IPS-NIHi7 (cell line): ENCODE measurements at regions not wholly inside any gene's neighbourhood (a gene's known extent, or its start where the extent isn't known, plus 50 kb on each side); places are given as distances from the start of the nearest gene placed in this dataset.

Experiments
- DNase-seq: peaks from one replicate; pipeline ENCODE4 v3.0.0; 2012; ENCODE audit warnings: mixed read lengths; ENCODE audit errors: extremely low spot score

GRCh38 chr2:216320852-216321251, 51.4 kb downstream of the MARCHF4 start:
- no peak for DNase-seq

GRCh38 chr2:216319771-216320170, 52.5 kb downstream of the MARCHF4 start:
- DNase-seq: peak; percentile 61

GRCh38 chr2:216318521-216318874, 53.8 kb downstream of the MARCHF4 start:
- peak; percentile 24 for DNase-seq

GRCh38 chr2:216317831-216318520, 54.3 kb downstream of the MARCHF4 start:
- no peak for DNase-seq

GRCh38 chr2:216316743-216317142, 55.5 kb downstream of the MARCHF4 start:
- peak; percentile 40 for DNase-seq

- DNase-seq: peak; percentile 48
Observed at GRCh38 chr2:216315802-216316603, 56.3 kb downstream of the MARCHF4 start.

GRCh38 chr2:216312441-216312840, 59.8 kb downstream of the MARCHF4 start:
- no peak for DNase-seq

GRCh38 chr2:216308576-216308975, 63.7 kb downstream of the MARCHF4 start:
- no peak for DNase-seq

GRCh38 chr2:216307496-216307895, 64.8 kb downstream of the MARCHF4 start:
- DNase-seq: no peak

- no peak for DNase-seq
Observed at GRCh38 chr2:216306868-216307267, 65.4 kb downstream of the MARCHF4 start.

GRCh38 chr2:216305574-216305973, 66.7 kb downstream of the MARCHF4 start:
- DNase-seq: no peak

- no peak for DNase-seq
Observed at GRCh38 chr2:216302981-216303676, 69.2 kb downstream of the MARCHF4 start.

- DNase-seq: no peak
Observed at GRCh38 chr2:216300906-216301305, 71.4 kb downstream of the MARCHF4 start.

GRCh38 chr2:216299588-216299987, 72.7 kb downstream of the MARCHF4 start:
- DNase-seq: no peak

- DNase-seq: no peak
Observed at GRCh38 chr2:216298719-216299495, 73.4 kb downstream of the MARCHF4 start.

GRCh38 chr2:216296856-216297255, 75.4 kb downstream of the MARCHF4 start:
- DNase-seq: no peak

- DNase-seq: no peak
Observed at GRCh38 chr2:216294305-216294704, 78.0 kb downstream of the MARCHF4 start.

GRCh38 chr2:216293883-216294282, 78.4 kb downstream of the MARCHF4 start:
- no peak for DNase-seq

GRCh38 chr2:216292886-216293301, 79.4 kb downstream of the MARCHF4 start:
- DNase-seq: no peak

GRCh38 chr2:216292475-216292874, 79.8 kb downstream of the MARCHF4 start:
- DNase-seq: no peak

GRCh38 chr2:216289470-216289869, 82.8 kb downstream of the MARCHF4 start:
- DNase-seq: no peak

GRCh38 chr2:216287251-216287650, 85.0 kb downstream of the MARCHF4 start:
- no peak for DNase-seq
